Karpas-422 (cell line): ENCODE measurements at regions not wholly inside any gene's neighbourhood (a gene's known extent, or its start where the extent isn't known, plus 50 kb on each side); places are given as distances from the start of the nearest gene placed in this dataset.
A peak's percentile ranks its signal among the peaks of the same experiment; 100 is the strongest.
"Not testable (repeated sequence)": the region's sequence is repeated elsewhere in the genome, so short reads cannot be mapped to it uniquely, and the experiment has no call there.

Experiments used
- DNase-seq: peaks from one replicate; pipeline ENCODE4 v3.0.0-alpha.2; 2015
- H2AFZ ChIP-seq: fragments of 200-600 bp; sonication (generic); 2 replicates; pipeline ENCODE4 v1.6.1; 2014; ENCODE audit warnings: antibody characterized with exemption, low read length, mixed read lengths
- H3K27ac ChIP-seq: fragments of 200-600 bp; sonication (generic); 2 replicates; pipeline ENCODE4 v1.5.1; 2014; ENCODE audit warnings: mild to moderate bottlenecking, low read length, moderate library complexity
- H3K27me3 ChIP-seq: fragments of 200-600 bp; sonication (generic); 2 replicates; pipeline ENCODE4 v1.6.1; 2014; ENCODE audit warnings: low read length, mixed read lengths
- H3K36me3 ChIP-seq: fragments of 200-600 bp; sonication (generic); 2 replicates; pipeline ENCODE4 v1.6.1; 2014; ENCODE audit warnings: low read length, mixed read lengths; ENCODE audit not compliant: insufficient read depth
- H3K4me1 ChIP-seq: fragments of 200-600 bp; sonication (generic); 2 replicates; pipeline ENCODE4 v1.6.1; 2014; ENCODE audit warnings: mild to moderate bottlenecking, low read length, mixed read lengths
- H3K4me2 ChIP-seq: fragments of 200-600 bp; sonication (generic); 2 replicates; pipeline ENCODE4 v1.6.1; 2014; ENCODE audit warnings: low read length, low read depth, mild to moderate bottlenecking; ENCODE audit not compliant: poor library complexity, severe bottlenecking
- H3K4me3 ChIP-seq: fragments of 200-600 bp; sonication (generic); 2 replicates; pipeline ENCODE4 v1.5.1; 2014; ENCODE audit warnings: mild to moderate bottlenecking, antibody characterized with exemption, low read length, mixed read lengths
- H3K79me2 ChIP-seq: fragments of 200-600 bp; sonication (generic); 2 replicates; pipeline ENCODE4 v1.6.1; 2014; ENCODE audit warnings: mild to moderate bottlenecking, low read length, mixed read lengths
- H3K9ac ChIP-seq: fragments of 200-600 bp; sonication (generic); 2 replicates; pipeline ENCODE4 v1.6.0; 2014; ENCODE audit warnings: low read length
- H3K9me2 ChIP-seq: fragments of 200-600 bp; sonication (generic), shearing (Covaris generic); replicated peaks from 2 replicates; pipeline ENCODE4 v1.6.0; 2014; ENCODE audit warnings: mild to moderate bottlenecking, low read length, moderate library complexity; ENCODE audit not compliant: insufficient read depth
- H3K9me3 ChIP-seq: fragments of 300-700, 200-600 bp; sonication (generic); 2 replicates; pipeline ENCODE4 v1.6.1; 2014; ENCODE audit warnings: low read length, mixed read lengths
- H4K20me1 ChIP-seq: fragments of 200-600 bp; sonication (generic); 2 replicates; pipeline ENCODE4 v1.6.1; 2014; ENCODE audit warnings: mild to moderate bottlenecking, antibody characterized with exemption, low read length, low read depth; ENCODE audit not compliant: insufficient read depth

DNA sequence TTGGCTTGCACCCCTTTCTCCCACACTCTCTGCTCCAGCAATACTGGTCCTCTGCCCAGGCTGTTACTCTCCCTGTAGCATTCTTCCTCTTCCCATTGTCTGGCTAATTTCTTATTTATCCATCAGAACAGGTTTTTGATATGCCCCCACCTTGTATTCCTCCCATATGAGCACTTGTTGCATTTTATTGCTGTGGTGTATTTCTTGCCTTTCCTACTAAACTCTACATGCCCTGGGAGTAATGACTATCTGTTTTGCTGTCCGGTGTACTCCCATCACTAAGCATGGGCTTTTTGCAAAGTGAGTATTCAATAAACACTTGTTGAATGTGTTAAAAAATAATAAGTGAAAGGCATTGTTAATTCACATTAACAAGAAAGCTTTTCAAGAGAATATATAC, 104.3 kb upstream of the RANBP3L start:
- Histone ChIP-seq H3K9me2 (no peaks in the 10 kb centered on the region), H3K4me2 (no peak overlapping the region), H3K79me2 (no peaks in the 10 kb centered on the region), H3K9me3 (no peaks in the 10 kb centered on the region), H2AFZ (no peak overlapping the region), H4K20me1 (no peaks in the 10 kb centered on the region), H3K27me3 (no peaks in the 10 kb centered on the region), H3K4me3 (no peak overlapping the region), H3K4me1 (no peaks in the 10 kb centered on the region), H3K36me3 (no peaks in the 10 kb centered on the region), H3K9ac (no peak overlapping the region), H3K27ac (no peak overlapping the region)
- DNase-seq, result no peak

DNA sequence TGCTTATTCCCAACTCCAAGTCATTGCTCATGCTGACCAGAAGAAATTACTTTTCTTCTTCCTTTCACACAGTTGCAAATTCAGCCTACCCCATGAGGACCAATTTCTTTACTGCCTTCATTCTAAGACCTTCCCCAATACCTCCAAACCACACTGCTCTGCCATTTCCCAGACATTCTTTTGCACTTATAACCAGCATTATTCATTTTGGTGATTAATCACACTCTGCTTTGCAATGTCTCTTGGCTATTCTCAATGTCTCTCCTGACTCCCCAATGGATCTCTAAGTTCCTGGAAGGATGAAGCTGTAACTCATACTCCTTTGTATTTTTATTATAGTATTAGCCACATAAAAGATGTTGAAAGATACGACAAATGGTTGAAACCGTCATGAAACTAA, 105.7 kb upstream of the RANBP3L start:
- Histone ChIP-seq H3K27ac (no peak overlapping the region), H3K9me3 (no peaks in the 10 kb centered on the region), H4K20me1 (no peaks in the 10 kb centered on the region)

DNA sequence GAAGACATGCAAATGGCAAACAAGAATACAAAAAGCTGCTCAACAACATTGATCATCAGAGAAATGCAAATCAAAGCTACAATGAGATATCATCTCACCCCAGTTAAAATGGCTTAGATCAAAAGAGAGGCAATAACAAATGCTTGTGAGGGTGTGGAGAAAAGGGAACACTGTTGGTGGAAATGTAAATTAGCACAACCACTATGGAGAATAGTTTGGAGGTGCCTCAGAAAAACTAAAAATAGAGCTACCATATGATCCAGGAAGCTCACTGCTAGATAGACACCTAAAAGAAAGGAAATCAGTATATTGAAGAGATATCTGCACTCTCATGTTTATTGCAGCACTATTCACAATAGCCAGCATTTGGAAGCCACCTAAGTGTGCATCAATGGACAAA, 108.0 kb upstream of the RANBP3L start:
- not testable (repeated sequence) for H2AFZ ChIP-seq, H3K27me3 ChIP-seq, H3K27ac ChIP-seq, H3K9ac ChIP-seq, H3K9me3 ChIP-seq, H3K4me1 ChIP-seq, H4K20me1 ChIP-seq, H3K79me2 ChIP-seq, DNase-seq, H3K9me2 ChIP-seq, H3K4me3 ChIP-seq, H3K36me3 ChIP-seq, H3K4me2 ChIP-seq

More for the DNA sequence above, 105.7 kb upstream of the RANBP3L start:
- Histone ChIP-seq H3K4me3 (no peak overlapping the region), H3K4me1 (no peaks in the 10 kb centered on the region), H3K9me2 (no peaks in the 10 kb centered on the region), H3K9ac (no peak overlapping the region), H3K4me2 (no peak overlapping the region), H3K27me3 (no peaks in the 10 kb centered on the region), H3K36me3 (no peaks in the 10 kb centered on the region), H3K79me2 (no peaks in the 10 kb centered on the region), H2AFZ (no peak overlapping the region)
- DNase-seq, result no peak

DNA sequence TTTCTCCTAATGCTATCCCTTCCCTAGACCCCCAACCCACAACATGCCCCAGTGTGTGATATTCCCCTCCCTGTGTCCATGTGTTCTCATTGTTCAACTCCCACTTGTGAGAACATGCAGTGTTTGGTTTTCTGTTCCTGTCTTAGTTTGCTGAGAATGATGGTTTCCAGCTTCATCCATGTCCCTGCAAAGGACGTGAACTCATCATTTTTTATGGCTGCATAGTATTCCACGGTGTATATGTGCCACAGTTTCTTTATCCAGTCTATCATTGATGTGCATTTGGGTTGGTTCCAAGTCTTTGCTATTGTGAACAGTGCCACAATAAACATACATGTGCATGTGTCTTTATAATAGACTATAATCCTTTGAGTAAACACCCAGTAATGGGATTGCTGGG, 109.0 kb upstream of the RANBP3L start:
- H3K36me3 ChIP-seq, H3K4me1 ChIP-seq, H3K9ac ChIP-seq, H3K9me2 ChIP-seq, DNase-seq, H3K27ac ChIP-seq, H3K4me2 ChIP-seq, H3K9me3 ChIP-seq, H4K20me1 ChIP-seq, H3K4me3 ChIP-seq, H3K27me3 ChIP-seq, H3K79me2 ChIP-seq, H2AFZ ChIP-seq: not testable (repeated sequence)

DNA sequence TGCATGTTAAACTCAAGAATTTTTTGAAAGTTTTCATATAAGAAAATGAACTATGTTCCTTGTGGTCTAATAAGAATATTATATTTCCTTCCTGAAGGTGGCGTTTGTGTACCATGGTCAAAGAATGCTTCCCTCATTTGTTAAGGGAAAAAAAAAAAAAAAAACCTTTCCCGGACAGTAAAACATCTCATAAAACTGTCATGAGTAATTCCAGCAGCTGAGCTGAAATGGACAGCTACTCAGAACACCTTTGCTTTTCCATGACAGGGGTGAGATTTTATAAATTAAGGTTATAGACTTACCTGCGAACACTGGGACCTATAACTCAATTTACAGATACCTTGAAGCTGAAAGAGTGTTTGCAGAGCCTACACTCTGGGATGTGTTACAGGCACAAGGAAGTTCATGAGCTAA, 113.2 kb upstream of the RANBP3L start:
- Histone ChIP-seq H2AFZ (no peak overlapping the region), H3K4me3 (no peak overlapping the region), H3K9me2 (no peaks in the 10 kb centered on the region), H3K9me3 (no peaks in the 10 kb centered on the region), H3K9ac (no peak overlapping the region), H3K79me2 (no peaks in the 10 kb centered on the region), H3K27ac (no peak overlapping the region), H3K4me1 (no peaks in the 10 kb centered on the region), H4K20me1 (no peaks in the 10 kb centered on the region), H3K27me3 (no peaks in the 10 kb centered on the region), H3K4me2 (no peak overlapping the region), H3K36me3 (no peaks in the 10 kb centered on the region)
- peak; percentile 69 for DNase-seq

DNA sequence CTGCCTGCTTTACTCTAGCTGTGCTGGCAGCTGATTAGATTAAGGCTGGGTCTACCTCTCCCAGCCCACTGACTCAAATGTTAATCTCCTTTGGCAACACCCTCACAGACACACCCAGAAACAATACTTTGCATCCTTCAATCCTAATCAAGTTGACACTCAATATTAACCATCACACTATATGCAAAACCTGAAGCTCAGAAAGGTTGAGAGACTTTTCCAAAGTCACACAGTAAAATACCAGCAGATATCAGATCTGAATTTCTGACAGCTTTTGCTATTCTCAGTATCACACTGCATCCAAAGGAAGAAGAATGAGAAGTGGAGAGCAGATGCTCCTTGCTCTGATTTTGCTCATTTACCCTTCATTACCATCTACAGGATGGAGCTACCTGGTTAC, 114.9 kb upstream of the RANBP3L start:
- Histone ChIP-seq H3K27ac (no peak overlapping the region), H3K4me3 (no peak overlapping the region), H3K27me3 (no peaks in the 10 kb centered on the region), H3K4me2 (no peak overlapping the region), H3K9me3 (no peaks in the 10 kb centered on the region), H4K20me1 (no peaks in the 10 kb centered on the region), H3K4me1 (no peaks in the 10 kb centered on the region), H3K79me2 (no peaks in the 10 kb centered on the region), H3K9me2 (no peaks in the 10 kb centered on the region), H3K9ac (no peak overlapping the region), H3K36me3 (no peaks in the 10 kb centered on the region), H2AFZ (no peak overlapping the region)
- DNase-seq, result no peak

DNA sequence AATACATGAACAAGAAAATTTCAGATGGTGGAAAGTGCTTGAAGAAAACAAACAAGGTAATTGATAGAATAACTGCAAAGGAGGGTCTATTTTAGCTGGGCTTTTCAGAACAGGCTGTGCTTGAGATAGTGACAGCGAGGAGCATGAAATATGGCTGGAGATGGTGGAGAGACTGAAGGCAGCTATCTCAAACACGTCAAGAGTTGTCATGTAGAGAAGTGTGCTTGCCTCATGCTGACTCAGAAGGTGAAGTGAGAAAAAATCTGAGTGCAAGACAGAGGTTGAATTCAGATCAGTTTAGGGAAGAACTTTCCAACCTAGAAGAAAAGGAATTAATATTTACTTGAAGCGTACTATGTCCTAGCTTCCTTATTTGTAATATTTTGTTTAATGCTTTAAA, 115.5 kb upstream of the RANBP3L start:
- Histone ChIP-seq H4K20me1 (no peaks in the 10 kb centered on the region), H3K79me2 (no peaks in the 10 kb centered on the region), H3K9ac (no peak overlapping the region), H3K4me1 (no peaks in the 10 kb centered on the region), H3K9me3 (no peaks in the 10 kb centered on the region), H3K36me3 (no peaks in the 10 kb centered on the region), H3K4me3 (no peak overlapping the region), H2AFZ (no peak overlapping the region), H3K27ac (no peak overlapping the region), H3K9me2 (no peaks in the 10 kb centered on the region), H3K4me2 (no peak overlapping the region), H3K27me3 (no peaks in the 10 kb centered on the region)
- DNase-seq, result no peak

DNA sequence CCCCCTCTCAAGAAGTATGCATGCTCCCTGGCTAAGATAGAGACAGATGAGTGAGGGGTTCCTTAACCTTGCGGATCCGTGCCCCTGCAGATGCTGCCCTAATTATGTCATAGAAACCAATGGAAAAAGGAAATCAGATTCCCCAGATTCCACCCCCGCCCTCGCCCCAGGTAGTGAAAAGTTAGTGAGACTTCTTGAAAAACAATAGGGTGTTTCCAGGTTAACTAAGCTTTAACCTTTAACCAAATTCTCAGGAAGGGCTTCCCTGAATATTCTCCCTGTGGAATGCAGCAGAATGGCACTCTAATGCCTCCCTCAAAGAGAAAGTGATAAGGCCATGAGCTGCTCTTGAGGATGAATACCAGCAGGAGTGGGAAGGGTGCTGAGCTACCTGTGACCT, 116.0 kb upstream of the RANBP3L start:
- Histone ChIP-seq H3K79me2 (no peaks in the 10 kb centered on the region), H4K20me1 (no peaks in the 10 kb centered on the region), H3K27ac (no peak overlapping the region), H3K36me3 (no peaks in the 10 kb centered on the region), H3K4me1 (no peaks in the 10 kb centered on the region), H3K27me3 (no peaks in the 10 kb centered on the region), H3K9me3 (no peaks in the 10 kb centered on the region), H3K4me2 (no peak overlapping the region), H3K9me2 (no peaks in the 10 kb centered on the region), H3K4me3 (no peak overlapping the region), H3K9ac (no peak overlapping the region), H2AFZ (no peak overlapping the region)
- DNase-seq, result no peak
